G401.6 (cell line): ENCODE measurements at regions not wholly inside any gene's neighbourhood (a gene's known extent, or its start where the extent isn't known, plus 50 kb on each side); places are given as distances from the start of the nearest gene placed in this dataset.

Source experiments
- FAIRE-seq: peaks from 2 replicates; lab custom pipeline; 2012; peaks lifted over from hg19 to GRCh38; lab: Jason Lieb, UNC

GRCh38 chr6:760982-761955 is 68.3 kb upstream of the EXOC2 start:
- no peak for FAIRE-seq

DNA sequence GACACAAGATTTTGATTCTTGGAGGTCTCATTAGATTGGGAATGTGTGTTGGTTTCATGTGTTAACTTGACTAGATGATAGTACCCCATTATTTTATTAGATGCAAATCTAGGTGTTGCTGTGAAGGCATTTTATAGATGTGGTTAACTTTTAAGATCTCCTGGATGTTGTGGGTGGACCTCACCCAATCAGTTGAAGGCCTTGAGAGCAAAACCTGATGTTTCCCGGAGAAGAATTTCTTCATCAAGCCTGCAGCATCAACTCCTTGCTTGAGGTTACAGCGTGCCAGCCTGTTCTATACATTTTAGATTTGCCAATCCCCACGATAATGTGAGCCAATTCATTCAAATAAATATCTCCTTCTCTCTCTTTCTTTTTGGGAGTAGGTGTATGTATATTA is 66.8 kb upstream of the EXOC2 start:
- no peak for FAIRE-seq

GRCh38 chr6:756224-756623 is 63.3 kb upstream of the EXOC2 start:
- no peak for FAIRE-seq

GRCh38 chr6:754202-754601 is 61.3 kb upstream of the EXOC2 start:
- no peak for FAIRE-seq

GRCh38 chr6:753486-753885 is 60.5 kb upstream of the EXOC2 start:
- no peak for FAIRE-seq

GRCh38 chr6:752438-752837 is 59.5 kb upstream of the EXOC2 start:
- FAIRE-seq, result no peak

- no peak for FAIRE-seq
These were observed 58.8 kb upstream of the EXOC2 start for GRCh38 chr6:751765-752164.

DNA sequence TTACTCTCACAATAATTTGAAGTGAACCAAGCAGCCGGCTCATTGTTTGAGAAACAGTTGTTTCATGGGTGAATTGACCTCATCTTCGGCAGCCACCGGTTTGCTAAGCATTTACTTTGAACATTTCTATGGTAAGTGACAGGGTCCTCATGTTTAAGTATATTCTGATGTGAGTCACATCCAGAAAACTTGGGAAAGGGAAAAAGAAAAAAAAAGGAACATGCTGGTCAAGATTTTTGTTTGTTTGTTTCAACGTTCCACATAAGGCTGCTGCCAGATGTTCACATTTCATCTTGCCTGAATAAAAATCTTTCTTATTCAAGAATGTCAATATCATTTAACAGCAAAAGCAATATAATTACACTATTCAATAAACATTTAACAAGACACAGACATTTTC is 55.0 kb upstream of the EXOC2 start:
- FAIRE-seq, result no peak

DNA sequence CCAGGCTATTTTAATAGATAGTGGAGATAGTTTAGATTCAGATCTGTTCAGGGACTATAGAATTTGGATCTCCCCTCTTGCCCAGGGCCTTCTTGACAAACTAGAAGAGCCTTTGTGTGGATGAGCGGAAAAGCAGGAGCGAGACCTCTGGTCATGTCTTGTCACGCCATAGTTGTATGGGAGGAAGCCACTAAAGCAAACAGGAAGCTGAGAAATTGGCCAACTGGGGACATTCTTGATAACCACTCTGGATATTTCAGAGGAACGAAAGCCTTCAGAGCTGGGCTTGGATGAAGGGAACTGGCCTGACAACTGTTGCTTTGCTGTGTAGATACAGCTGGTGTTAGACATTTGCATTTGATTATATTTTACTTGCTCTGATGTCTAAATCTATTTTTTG is 54.1 kb upstream of the EXOC2 start:
- no peak for FAIRE-seq

DNA sequence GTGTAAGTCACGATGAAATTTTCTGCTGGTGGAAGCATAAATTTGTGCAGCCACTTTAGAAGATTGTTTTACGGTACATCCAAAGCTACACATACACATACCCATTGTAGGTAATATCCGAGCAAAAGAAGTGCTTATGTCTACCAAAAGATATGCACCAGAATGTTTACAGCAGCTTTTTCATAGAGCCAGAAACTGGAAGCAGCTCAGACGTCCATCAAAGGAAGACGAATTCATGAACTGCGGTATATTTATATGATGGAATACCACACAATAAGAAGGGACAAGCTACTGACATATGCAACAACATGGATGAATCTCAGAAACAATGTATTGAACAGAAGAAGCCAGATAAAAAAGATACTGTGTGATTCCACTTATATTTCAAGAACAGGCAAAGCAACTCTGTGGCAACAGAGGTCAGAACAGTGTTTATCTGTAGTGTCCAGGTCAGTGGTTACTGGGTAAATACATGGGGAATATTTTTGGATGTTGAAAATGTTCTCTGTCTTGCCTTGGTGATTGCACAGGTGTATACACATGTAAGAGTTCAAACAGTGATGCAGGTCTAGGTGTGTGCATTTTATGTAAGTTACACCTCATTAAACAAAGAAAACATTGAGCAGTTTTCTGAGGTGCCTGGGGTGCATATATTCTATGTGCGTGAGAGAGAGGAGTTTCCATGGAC is 51.9 kb upstream of the EXOC2 start:
- no peak for FAIRE-seq

- FAIRE-seq, result no peak
These were observed 50.6 kb upstream of the EXOC2 start for GRCh38 chr6:743320-744096.
